Esophagus mucosa (tissue), 1 donor: ENCODE measurements at regions not wholly inside any gene's neighbourhood (a gene's known extent, or its start where the extent isn't known, plus 50 kb on each side); places are given as distances from the start of the nearest gene placed in this dataset.

ENCODE experiments used
- ATAC-seq: fragments of 200-7000 bp; cut with Tn5 transposase; one replicate; pipeline ENCODE4 v1.9.1; 2020
- donor health status: DM: yes; HTN: yes; CAD: no.

DNA sequence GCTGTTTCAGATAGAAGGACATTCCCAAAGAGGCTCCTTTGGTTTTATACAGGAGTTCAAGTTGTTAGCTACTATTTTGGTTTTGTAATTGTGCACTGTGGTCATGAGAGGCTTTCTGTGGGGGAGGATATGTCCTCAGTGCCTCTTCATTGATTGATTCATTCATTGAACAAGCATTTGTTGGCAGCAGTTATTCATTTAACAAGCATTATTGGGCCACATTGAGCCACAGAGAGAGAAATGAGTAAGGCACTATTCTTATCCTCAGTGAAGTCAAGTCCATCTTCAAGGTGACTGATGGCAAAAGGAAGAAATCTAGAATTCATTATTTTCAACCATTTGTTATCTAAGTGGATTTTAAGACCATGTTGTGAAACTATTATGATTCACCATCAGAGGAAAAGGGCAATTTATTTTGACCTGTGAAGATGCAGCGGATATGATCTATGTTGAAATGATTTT, 697.2 kb upstream of the CITED2 start:
- no peak for ATAC-seq

DNA sequence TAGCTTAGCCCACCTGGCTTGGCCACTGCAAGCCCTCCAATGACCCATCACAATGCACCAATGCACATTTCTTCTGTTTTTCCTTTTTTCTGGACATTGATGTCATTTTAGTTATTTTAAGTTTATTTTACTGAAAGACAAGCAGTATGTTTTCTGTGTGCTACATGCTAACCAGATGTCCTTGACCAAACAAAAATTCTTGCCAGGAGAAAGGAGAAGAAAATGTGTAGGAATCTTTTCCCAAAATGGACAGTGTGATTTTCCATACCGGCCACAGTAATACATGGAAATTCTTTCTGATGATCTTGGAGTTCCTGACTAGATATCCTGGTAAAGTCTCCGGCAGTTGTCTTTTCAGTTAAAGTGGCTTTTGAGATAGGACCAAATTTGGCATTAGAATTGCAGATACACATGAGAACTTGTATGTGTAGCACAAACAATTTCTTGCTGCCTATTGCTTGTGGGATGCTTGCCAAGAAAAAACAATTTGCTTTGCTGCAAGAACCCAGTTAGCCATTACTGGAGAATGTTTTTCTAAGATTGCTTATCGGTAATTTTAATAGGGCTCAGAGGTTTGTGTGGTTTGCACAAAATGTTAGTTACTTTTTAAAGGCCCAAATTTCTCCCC, 696.5 kb upstream of the CITED2 start:
- ATAC-seq, result no peak

DNA sequence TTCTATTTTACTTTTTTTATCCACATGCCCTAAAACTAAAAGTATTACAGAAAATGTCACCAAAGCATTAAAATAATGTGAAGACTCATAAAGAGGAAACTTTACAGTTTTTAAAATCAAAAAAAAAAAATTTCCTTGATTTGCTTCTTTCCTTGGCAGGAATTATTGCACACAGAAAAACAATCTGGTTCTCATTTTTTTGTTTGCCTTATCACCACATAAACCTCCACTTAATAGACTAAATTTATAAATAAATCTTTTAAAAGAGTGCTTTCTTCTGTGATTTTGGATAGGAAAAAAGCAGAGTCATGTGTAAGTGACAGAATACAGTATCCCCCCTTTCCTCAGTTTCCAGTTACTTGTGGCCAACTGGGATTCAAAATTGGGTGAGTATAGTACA, 695.1 kb upstream of the CITED2 start:
- no peak for ATAC-seq

DNA sequence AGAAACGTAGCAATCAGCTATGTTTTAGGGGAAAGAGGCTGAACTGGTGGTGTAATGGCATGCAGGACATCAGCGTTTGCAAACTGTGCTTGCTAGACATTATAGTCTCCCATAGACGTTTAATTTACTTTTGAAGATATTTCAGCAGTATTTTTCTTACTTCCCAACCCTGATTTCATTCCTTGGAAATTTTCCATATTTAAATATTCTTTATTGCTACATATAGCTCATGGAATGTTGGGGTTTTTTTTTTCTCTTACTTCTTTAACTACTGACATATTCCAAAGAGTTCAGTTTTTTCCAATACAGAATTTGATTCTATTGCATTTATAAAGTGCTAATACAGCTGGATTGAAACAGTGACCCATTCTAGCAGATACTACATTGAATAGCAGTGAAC, 694.4 kb upstream of the CITED2 start:
- ATAC-seq, result no peak

DNA sequence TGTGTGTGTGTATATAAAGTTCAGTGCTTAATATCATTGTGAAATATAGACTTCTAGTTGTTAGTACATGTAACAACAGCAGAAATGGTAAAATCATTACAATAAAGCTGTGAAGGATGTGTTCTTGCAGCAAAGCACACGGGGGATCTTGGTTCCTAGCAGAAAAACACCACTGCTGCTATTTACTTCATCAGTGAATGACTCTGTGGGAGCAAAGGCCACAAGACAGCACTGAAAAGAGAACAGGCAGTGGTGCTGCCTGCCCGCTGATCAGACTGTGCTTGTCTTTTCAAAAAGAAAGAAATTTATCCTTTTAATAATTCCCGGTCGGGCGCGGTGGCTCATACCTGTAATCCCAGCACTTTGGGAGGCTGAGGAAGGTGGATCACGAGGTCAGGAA, 689.9 kb upstream of the CITED2 start:
- ATAC-seq, result no peak

DNA sequence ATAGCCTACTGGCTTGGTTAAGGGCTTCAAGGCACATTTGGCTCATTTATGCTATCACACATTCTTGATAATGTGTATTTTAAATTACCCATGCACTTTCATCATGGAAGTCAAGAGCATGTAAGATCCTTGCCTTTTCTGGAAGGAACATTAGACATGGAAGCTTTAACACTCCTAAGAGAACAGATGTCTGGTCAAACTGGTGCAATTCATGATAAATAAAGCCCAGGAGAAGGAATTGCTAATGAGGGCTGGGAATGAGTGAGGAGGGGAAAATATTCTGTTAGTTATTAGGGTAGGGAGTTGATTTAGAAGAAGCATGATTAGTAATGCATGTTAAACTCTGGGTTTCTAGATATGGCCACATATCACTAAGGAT, 688.6 kb upstream of the CITED2 start:
- ATAC-seq, result no peak

DNA sequence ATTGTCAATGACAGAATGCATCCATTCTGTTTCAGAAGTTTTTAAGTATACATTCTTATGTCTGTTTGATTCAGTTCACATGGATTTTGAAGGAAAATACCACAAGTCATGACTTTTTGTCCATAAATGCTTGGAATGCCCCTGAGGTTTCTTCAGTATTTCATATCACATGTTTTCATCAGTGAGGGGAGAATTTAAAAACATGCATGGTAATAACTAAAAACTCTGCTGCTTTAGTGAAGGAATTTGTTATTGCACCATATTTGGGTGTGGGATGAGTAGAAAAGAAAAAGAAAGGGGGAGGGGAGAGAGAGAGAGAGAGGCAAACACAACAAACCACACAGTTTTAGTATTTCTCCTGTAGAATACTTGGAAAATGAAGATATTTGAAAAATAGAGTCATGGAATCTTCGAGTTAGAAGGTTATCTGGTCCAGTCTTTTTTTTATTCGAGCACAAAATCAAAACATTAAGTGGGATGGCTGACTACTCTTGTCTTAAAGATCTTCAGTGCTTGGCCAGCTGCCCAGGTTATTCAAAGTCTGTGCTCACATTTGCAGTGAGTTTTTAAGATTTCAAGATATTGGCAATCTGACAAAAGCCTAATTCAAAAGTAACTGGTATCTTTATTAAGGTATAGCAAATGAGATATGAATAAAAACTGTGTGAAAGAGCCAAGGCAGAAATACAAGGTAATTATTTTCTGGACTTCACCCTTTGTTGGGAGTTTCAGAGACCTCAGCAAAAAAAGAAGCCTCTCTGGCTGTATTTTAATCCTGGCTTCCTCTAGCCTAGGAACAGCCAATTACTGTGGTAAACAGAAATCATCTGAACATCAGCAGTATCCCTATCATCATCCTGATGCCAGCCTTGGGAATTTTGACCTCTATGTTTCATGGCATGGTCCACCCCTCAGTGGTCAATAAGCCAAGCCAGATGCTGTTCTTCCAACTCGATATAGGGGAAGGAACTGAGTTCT, 687.9 kb upstream of the CITED2 start:
- ATAC-seq, result no peak

DNA sequence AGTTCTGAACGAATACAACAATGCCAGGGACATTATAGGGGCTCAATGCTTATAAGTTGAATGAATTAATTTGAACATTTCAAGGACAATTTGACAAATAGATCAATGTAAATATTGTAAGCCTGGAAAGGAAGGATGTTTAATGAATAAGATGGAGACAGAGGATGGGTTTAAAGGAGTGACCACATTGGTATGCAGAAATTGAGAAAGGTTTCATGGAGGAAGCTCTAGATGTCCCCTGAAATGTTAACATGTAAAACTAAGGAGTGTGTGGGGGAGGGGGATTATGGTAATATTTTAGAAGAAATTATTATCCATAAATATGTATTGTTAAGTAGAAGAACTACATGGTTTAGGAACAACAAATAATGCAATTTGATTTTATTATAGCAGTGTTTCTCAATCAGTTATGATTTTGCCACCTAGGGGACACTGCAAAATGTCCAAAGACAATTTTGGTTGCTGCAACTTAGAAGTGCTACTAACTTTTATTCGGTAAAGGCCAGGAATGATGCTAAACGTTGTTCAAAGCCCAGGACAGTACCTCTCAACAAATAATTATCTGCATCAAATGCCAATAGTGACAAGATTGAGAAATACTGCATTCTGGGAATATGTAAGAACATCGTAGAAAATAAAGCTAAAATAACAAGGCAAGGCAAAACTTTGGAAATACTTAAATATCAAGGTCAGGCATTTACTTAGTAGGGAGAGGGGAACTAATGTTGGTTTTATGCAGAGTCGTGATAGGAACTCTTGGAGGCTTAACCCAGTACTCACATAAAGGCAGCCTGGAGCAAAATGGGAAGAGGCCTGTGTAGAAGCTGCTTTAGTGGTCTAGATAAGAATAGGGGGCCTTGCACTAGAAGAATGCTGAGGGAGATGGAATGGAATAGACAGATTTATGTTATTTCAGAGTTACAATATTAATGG, 686.9 kb upstream of the CITED2 start:
- no peak for ATAC-seq

DNA sequence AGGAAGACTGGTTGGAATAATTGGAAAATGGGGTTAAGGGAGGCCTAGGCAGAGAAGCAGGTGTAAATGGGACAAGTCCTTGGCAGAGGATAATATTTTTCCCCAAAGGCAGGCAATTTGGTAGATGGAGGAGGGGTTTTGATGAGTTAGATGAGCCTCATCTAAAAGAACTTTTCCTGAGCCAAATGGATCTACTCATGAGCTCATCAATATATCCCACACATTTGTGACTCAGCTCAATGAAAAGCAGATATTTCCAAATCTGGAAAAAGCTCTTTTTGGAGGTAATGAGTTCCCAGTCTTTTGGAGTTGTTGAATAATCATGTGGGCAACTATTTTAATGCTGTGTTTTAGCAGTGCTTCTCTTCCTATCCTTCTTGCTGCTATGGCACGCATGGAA, 685.5 kb upstream of the CITED2 start:
- no peak for ATAC-seq

DNA sequence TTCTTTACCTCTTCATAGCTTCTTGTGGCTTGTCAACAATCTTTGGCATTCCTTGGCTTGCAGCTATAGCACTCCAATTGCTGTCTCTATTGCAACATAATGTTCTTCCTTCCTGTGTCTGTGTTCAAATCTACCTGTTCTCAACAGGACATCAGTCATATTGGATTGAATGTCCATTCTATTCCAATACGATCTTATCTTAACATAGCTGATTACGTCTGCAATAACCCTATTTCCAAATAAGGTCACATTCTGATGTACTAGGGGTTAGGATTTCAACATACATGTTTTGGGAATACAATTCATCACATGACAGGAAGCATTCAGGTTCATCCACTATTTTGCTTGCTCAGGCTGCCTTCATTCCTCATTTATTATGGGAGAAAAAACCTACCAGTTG, 684.4 kb upstream of the CITED2 start:
- ATAC-seq, result no peak

DNA sequence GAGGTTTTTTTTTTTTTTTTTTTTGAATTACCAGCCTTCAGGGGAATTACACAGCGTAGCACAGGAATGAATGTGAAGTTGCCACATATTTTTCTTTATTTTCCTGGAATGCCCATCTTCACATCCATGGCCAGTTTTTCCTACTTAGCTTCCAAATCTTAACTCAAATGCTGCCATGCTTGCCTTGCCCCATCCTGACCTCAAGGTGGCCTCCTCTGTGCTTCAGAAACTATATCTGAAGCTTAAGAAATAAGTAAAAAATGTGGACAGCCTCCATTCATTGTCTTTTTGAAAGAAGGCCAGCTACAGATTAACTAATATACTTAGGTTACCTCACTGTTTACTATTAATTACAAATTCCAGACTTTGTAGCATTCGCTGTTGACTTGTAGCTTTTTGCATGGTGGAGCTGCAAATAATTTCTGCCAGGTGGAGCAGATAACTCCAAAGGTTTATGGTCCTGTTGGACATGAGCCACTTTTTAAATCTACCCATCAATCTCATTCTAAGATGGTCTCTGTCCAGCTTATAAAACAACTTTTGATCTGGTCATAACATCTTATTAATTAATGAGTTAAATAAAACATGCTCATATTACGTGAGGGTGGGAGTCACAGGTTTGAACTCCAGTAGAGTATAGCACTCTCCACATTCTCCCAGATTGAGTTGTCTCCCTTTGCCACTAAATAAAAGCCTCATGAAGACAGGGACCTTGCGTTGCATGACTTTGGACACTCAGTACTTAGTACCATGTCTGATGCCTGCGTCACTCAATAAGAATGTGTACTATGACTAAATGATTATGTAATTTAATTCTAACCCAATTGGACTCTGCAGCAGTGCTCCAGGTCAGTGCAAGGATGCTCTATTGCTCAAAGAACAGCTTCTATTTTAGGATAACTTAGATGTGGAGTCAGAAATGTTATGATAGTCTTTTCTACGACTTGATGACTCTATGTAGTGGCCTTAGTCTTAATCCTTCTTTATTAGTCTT, 678.6 kb upstream of the CITED2 start:
- no peak for ATAC-seq

DNA sequence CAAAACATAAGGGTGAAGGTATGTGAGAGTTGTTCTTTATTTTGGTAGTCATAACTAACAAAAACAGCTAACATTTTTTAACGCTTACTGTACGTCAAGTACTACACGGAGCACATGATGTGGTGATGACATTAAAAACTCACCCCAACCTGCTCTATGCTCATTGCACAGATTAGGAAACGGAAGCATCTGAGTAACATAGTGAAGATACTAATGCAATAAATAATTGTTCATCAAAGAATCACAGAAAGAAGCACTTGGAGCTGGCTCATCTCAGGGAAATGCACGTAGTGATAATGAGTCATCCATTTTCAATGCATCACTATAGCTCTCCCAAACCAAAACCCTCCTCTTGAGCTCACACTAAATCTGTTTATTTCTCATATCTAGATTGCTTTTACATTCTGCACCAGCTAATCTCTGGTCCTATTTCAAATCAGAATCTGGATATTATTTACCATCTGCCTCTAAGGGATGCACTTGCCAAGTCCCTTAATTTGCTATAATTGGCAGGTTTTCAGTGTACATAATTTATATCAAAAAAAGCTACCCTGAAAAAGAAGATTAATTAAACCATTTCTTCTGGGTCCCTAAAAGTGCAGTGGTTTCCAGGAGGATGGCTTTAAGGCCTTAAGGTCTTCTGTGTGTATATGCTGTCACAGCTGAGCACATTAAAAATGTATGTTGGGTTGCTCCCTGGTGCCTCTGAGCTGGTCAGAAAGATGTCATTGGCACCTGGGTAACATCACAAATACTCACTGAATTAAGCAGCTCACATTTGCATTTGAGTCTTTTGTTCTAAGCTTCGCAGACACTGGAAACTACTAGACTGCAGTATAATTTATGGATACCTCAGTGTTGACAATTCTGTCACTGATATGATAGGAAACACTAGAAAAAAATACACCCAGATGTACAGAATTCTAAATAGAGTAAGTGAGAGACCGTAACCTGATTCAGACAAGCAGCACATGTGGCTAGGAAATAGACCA, 677.4 kb upstream of the CITED2 start:
- ATAC-seq, result peak; percentile 72

DNA sequence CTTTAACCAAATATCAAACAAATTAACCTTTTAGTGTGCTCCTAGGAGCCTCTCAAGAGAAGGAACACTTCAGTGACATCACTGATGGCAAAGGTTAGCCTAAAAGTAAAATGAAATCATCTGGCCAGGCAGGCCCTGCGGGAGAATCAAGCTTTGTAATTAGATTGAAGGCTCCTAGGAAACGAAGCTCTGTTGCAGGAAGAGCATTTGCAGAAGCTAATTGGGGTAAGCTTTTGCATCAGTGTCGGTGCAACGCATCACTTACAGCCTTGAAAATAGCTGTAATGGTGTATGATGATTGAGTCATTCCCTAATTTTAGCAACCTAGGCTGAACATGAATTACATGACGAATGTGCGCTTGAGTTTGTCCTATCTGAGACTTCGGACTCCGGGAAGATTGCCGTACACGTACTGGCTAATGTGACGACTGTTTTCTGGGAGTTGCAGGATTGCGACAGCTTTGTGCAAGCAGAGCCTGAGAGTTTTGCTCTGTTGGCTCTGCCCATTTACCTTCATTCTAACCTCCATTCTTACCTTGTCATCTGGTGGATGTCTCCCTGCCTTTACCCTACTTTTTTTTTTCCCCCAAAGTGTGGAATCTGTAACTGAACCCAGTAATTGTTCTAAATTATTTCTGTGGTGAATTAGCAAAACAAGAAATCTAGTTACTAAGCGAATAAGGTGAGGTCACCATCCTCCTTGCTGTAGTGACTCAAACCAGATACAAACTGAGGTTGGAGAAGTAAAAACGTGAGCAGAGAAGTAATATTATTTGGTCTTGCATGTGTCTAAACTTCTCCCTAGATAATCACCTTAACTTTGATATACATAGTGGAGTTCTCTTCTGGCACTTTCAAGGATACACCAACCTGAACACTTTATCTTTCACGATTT, 675.9 kb upstream of the CITED2 start:
- no peak for ATAC-seq

DNA sequence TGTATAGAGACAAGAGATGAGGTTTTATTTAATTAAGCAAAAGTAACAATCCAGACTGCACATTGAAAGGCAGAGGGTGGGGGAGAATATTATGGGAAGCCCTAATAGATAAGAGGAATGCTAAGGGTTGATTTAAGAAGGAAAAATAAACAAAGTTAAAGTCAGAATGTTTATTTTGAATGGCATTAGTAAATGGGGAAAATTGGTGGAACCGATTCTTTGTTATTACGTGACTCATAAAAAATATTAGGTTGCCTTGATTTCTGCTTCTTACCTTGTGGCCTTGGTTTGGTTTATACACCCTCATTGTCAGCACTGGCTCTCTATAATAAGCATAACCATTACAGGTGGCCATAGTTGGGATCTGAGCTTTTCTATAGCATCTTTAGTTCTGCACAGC, 674.8 kb upstream of the CITED2 start:
- ATAC-seq, result no peak

DNA sequence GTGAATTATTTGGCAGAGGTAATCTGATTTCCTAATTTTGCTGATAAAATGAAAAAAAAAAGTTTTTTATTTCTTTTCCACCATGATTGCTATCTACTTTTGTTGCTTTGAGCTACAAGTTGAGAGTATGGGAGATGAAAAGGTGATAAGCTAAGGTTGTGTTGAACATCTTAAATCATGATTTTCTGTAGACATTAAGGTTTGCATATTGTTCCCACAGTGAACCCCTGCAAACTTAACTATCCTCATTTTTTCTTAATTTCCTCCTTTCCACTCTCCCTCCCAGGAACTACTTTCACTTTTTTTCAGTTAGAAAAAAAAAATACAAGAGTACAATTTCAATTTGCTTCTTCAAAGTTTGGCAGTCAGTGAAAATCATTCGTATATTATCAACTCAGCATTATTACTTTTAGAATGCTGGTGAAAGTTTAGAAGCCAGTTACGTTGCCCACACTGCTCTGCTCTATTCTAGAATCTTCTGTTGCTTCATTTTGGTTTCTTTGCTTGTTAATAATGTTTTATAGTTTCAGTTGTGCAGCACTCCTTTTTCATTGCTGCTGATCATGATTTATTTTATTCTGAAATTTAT, 673.8 kb upstream of the CITED2 start:
- no peak for ATAC-seq

DNA sequence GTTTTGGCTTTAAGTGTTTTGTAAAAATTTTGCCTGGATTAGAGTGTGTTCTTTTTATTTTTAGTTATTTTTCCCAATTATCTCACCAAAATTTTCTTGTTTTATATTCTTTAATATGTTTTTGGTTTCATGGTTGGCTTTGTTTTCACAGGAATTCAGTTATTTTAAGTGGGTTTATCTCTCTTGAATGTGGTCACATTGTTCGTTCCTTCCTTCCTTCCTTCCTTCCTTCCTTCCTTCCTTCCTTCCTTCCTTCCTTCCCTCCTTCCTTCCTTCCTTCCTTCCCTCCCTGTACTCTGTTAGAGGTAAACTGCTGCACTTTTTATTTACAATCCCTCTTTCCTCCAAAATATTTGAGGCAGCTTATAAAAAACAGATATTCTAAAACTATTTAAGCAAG, 672.9 kb upstream of the CITED2 start:
- ATAC-seq, result no peak

DNA sequence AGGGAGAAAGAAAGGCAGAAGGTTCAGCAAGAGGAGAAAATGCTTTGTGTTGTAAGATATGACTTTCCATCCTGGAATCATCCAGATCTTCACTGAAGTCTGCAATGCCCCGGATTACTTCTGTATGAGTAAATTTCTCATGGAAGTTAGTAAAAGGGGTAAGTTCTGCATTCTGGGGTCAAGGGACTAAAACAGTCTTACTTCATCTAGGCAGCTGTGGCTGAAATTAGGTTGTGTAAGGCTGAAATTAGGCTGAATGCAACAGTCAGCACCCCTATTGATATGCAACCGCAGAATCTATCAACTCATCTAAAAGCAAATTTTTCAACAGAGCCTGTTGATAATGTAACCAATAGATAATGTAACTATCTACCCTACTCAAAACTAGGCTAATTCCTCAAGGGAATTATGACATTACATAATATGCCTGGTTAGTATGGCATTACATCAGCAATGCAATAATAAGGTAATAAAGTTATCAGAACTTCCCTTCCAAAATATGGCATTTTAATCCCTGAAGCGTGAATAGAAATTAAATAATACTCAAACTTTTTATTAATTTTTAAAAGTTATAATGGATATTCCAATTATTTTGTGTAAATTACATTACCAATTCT, 671.7 kb upstream of the CITED2 start:
- no peak for ATAC-seq

DNA sequence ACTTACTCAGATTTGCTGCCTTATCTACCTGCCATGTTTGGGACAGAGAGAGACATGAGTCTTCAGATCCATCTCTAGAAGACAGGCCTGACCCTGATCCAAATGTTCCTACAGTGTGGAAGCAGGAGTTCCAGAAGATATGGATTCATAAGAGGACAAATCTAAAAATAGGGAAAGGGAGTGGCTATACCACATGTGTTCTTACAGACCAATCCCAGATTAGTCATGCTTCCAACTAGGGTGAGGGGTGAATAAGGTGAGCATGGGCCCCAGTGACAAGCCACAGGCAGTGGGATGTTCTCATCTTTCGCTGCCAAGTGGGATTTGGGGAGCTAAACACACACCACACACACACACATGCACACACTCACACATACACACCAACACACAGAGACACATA, 670.7 kb upstream of the CITED2 start:
- no peak for ATAC-seq
